A172 (cell line): ENCODE measurements at regions not wholly inside any gene's neighbourhood (a gene's known extent, or its start where the extent isn't known, plus 50 kb on each side); places are given as distances from the start of the nearest gene placed in this dataset.
"Not testable (repeated sequence)": the region's sequence is repeated elsewhere in the genome, so short reads cannot be mapped to it uniquely, and the experiment has no call there.

Source experiments
- DNase-seq: peaks from one replicate; pipeline ENCODE4 v3.0.0-alpha.2; 2015; ENCODE audit warnings: low spot score

GRCh38 chr6:119814609-119815400, 465.2 kb upstream of the MAN1A1 start:
- DNase-seq, result no peak

GRCh38 chr6:119802464-119802863, 452.9 kb upstream of the MAN1A1 start:
- DNase-seq, result no peak

GRCh38 chr6:119801056-119801455, 451.5 kb upstream of the MAN1A1 start:
- no peak for DNase-seq

GRCh38 chr6:119800526-119800925, 451.0 kb upstream of the MAN1A1 start:
- no peak for DNase-seq

- DNase-seq, result no peak
These were observed 450.3 kb upstream of the MAN1A1 start for GRCh38 chr6:119799596-119800509.

- DNase-seq, result peak; percentile 7
These were observed 442.2 kb upstream of the MAN1A1 start for GRCh38 chr6:119791736-119792135.

GRCh38 chr6:119781365-119781764, 431.8 kb upstream of the MAN1A1 start:
- no peak for DNase-seq

GRCh38 chr6:119768201-119768600, 418.6 kb upstream of the MAN1A1 start:
- no peak for DNase-seq

GRCh38 chr6:119764927-119765681, 415.5 kb upstream of the MAN1A1 start:
- DNase-seq, result no peak

- DNase-seq, result no peak
These were observed 410.5 kb upstream of the MAN1A1 start for GRCh38 chr6:119760046-119760445.

GRCh38 chr6:119758385-119758784, 408.8 kb upstream of the MAN1A1 start:
- no peak for DNase-seq

- no peak for DNase-seq
These were observed 407.9 kb upstream of the MAN1A1 start for GRCh38 chr6:119757467-119757866.

- DNase-seq, result no peak
These were observed 399.8 kb upstream of the MAN1A1 start for GRCh38 chr6:119749335-119749734.

- DNase-seq, result not testable (repeated sequence)
These were observed 399.0 kb upstream of the MAN1A1 start for GRCh38 chr6:119748535-119748934.

- DNase-seq, result peak; percentile 35
These were observed 392.7 kb upstream of the MAN1A1 start for GRCh38 chr6:119742188-119742803.

GRCh38 chr6:119739769-119740168, 390.2 kb upstream of the MAN1A1 start:
- no peak for DNase-seq

- DNase-seq, result no peak
These were observed 388.9 kb upstream of the MAN1A1 start for GRCh38 chr6:119738425-119738824.

- DNase-seq, result no peak
These were observed 386.9 kb upstream of the MAN1A1 start for GRCh38 chr6:119736296-119737021.

- no peak for DNase-seq
These were observed 386.0 kb upstream of the MAN1A1 start for GRCh38 chr6:119735530-119735929.

GRCh38 chr6:119734227-119734626, 384.7 kb upstream of the MAN1A1 start:
- no peak for DNase-seq

- no peak for DNase-seq
These were observed 379.4 kb upstream of the MAN1A1 start for GRCh38 chr6:119728935-119729334.
